Right kidney (tissue), 1 donor: ENCODE measurements at regions not wholly inside any gene's neighbourhood (a gene's known extent, or its start where the extent isn't known, plus 50 kb on each side); places are given as distances from the start of the nearest gene placed in this dataset.
"Not testable (repeated sequence)": the region's sequence is repeated elsewhere in the genome, so short reads cannot be mapped to it uniquely, and the experiment has no call there.

Source experiments
- DNase-seq: peaks from one replicate; pipeline ENCODE4 v3.0.0-alpha.2; 2016

DNA sequence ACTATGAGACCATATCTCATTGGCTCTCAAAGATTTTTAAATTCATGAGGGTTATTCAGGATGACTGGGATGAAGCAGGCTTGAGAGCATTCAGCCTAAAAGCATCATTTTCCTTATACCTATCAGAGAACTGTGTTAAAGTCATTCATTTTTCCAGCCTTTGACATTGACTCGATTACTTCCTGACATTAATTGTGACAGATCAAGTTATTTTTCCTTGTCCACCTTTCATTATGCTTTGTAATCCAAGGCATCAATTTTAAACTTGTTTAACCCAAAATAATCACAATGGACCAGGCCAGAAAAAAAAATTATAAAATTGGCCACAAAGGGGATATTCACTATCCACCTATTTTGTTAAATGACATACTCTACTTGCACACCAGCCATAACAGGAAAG is 1606.8 kb upstream of the PIK3C3 start:
- no peak for DNase-seq

- DNase-seq: no peak
Measured at GRCh38 chr18:40347261-40347660, 1607.8 kb upstream of the PIK3C3 start.

DNA sequence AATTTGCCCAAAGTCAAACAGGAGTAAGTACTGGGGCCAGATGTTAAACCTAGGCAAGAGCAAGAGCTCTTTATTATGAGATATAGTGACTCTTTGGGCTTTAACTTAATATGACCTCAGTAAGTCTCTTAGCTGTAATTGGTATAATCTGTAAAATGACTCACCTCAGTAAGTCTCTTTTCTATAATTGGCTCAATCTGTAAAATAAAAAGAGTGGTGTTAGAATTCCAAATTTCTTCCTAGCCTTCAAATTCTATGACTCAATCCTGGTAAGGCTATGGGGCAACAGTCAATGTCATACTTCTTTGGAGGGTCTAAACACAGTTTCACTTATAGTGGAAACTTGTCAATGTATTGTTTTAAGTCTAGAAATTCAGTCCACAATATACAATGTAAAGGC is 1608.9 kb upstream of the PIK3C3 start:
- DNase-seq: no peak

DNA sequence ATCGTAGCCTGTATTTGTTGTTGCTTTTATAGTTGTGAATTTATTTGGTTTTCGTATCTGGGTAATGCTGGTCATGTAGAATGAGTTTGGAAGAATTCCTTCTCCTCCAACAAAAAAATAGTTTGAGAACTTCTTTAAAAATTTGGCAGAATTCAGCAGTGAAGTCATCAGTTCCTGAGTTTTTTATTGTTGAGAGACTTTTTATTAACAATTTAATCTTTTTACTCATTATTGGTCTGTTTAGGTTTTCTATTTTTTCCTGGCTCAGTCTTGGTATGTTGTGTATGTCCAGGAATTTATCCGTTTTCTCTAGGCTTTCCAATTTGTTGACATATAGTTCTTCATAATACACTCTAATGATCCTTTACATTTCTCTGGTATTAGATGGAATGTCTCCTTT is 1613.3 kb upstream of the PIK3C3 start:
- DNase-seq: no peak

DNA sequence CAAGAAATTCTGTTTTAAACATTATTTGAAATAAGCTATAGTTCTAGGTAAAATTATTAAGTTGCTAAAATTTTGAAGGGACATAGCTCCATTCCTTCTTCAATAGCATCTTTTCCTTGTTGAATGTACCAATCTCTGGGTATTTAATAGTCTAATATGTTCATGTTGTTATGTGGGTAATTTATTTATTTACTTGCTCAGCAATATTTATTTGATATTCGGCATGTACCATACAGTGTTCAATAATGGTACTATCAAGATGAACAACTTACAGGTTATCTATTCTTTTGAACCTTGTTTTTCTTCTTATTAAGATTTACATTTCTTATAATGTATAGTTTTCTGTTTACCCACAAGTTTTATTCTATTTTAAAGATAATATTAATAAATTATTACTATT is 1616.8 kb upstream of the PIK3C3 start:
- no peak for DNase-seq

- DNase-seq: no peak
Measured at GRCh38 chr18:40326985-40327384, 1628.0 kb upstream of the PIK3C3 start.

DNA sequence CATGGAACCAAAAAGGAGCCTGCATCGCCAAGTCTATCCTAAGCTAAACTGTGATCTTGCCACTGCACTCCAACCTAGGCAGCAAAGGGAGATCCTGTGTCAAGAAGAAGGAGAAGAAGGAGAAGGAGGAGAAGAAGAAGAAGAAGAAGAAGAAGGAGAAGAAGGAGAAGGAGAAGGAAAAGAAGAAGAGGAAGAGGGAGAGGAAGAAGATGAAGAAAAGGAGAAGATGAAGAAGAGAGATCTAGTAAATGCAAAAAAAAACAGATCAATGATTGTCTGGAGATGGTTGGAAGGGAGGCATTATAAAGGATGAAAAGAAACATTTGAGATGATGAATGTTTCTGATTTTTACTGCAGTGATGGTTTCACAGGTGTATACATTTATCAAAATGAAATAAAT is 1629.0 kb upstream of the PIK3C3 start:
- no peak for DNase-seq

- no peak for DNase-seq
Measured at GRCh38 chr18:40314199-40314598, 1640.8 kb upstream of the PIK3C3 start.

DNA sequence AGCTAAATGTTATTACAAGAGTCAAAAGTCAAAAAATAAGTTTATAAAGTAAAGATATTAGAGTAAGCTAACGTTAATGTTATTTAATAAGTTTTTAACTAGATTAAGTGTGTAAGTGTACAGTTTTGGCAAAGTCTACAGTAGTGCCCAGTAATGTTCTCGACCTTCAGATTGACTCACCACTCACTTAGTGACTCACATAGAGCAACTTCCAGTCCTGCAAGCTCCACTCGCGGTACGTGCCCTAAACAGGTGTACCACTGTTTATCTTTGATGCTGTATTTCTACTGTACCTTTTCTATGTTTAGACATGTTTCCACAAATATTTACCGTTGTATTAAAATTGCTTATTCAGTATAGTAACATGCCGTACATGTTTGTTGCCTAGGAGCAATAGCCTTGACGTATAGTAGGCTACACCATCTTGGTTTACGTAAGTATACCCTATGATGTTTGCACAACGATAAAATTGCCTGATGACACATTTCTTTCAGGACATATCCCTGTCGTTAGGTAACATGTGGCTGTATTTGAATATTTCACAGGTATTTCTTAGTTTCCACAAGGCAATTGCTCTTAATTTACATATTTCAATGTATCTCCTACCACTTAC is 1641.9 kb upstream of the PIK3C3 start:
- no peak for DNase-seq

DNA sequence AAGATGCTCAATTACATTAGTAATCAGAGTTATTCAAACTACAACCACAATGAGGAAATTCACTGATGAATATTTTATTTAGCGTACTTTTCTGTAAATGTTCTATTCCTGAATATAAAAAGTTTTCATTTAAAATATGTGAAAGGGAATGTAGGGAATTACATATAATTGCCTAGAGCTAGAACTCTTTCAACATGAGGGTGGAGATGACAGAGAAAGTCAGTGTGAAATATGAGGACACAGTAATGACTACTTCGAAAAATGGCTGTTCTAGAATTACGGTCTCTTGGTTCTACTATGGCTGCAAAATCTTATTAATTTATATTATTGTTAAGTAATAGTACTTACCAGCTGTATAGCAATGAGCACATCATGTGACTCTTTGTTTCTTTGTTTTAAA is 1647.4 kb upstream of the PIK3C3 start:
- DNase-seq: no peak

DNA sequence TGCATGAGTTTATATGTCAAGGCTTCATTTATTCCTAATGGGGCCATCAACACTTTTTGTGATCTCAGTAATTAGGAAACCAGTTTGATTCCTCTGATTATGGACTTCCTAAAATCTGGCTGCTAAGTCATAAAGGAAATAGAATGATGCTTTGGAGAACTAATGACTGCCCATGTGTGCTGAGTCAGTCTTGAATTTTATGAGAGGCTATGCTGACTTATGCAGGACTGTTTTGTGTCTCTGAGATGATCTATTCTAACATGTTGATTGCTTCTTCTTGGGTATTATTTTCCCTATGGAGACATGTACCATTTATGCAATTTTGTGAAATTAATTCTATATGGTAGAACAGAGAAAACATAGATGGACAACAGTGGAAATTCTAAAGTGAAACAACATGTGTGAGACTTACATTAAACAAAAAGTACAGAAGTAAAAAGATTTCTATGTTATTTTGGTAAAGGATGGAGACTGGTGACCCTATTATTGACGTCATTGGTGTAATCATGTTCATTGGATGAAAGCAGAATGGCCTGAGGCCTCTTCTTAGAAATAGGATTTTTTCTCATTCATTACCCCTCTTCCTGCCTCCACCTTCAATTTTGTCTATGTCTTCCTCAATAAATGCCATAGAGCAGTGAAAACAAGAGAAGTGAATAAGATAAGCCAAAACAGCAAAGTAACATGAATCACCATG is 1658.2 kb upstream of the PIK3C3 start:
- DNase-seq: no peak

- DNase-seq: no peak
Measured at GRCh38 chr18:40292985-40293710, 1661.9 kb upstream of the PIK3C3 start.

DNA sequence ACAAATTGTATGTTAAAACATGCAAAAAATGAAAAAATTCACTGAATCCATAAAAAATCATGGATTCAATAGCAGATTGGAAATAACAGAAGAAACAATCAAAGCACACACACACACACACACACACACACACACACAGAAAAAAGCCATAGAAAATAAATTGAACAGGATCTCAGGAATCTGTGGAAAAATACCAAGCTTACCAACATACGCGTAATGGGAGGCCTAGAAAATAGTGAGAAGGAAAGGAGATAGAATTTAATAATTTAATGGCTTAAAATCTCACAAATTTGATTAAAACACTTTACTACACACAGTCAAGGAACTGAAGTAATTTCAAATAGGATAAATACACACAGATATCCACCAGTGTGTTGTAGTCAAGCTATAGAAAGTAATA is 1671.5 kb upstream of the PIK3C3 start:
- no peak for DNase-seq

DNA sequence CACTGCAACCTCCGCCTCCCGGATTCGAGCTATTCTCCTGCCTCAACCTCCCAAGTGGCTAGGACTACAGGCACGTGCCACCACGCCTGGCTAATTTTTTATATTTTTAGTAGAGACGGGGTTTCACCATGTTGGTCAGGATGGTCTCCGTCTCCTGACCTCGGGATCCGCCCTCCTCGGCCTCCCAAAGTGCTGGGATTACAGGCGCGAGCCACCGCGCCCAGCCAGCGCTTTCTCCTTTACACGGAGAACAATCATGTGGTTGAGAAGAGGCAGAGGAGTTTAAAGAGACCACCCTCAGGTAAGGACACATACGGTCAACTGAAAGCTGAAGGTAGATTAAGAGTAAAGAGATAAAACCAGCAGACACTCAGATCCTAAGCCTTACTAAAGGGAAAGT is 1673.7 kb upstream of the PIK3C3 start:
- DNase-seq: not testable (repeated sequence)

GRCh38 chr18:40274618-40275196 is 1680.3 kb upstream of the PIK3C3 start:
- DNase-seq: no peak

DNA sequence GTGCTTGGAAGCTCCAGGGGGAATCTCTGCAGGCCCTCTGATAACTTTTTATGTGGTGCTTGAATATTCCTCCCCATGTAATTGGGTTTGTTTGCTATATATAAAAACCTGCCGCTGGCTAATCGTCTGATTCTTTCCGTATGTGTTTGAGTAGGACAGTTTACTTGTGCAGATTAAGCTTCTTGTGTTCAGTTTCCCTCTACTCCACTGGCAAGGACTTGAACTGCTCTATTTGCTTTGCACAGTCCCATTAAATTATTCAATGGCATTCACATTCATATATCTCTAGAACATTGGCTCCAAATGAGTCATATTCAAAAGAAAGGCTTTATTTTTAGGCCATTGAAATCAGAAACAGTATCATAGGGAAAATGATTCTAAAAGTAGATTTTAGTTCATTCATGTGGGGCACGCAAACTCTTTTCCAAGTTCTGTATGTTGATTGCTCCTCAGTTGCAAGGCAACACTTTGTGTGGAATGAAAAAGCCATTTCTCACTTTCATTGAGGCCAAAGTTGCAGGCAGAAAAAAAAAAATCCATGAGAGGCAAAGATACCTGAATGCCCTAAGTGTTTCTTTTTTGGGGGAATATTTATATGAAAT is 1682.3 kb upstream of the PIK3C3 start:
- no peak for DNase-seq

GRCh38 chr18:40259115-40259835 is 1695.8 kb upstream of the PIK3C3 start:
- no peak for DNase-seq

- DNase-seq: no peak
Measured at GRCh38 chr18:40258311-40258710, 1696.7 kb upstream of the PIK3C3 start.

GRCh38 chr18:40250236-40250635 is 1704.8 kb upstream of the PIK3C3 start:
- no peak for DNase-seq

DNA sequence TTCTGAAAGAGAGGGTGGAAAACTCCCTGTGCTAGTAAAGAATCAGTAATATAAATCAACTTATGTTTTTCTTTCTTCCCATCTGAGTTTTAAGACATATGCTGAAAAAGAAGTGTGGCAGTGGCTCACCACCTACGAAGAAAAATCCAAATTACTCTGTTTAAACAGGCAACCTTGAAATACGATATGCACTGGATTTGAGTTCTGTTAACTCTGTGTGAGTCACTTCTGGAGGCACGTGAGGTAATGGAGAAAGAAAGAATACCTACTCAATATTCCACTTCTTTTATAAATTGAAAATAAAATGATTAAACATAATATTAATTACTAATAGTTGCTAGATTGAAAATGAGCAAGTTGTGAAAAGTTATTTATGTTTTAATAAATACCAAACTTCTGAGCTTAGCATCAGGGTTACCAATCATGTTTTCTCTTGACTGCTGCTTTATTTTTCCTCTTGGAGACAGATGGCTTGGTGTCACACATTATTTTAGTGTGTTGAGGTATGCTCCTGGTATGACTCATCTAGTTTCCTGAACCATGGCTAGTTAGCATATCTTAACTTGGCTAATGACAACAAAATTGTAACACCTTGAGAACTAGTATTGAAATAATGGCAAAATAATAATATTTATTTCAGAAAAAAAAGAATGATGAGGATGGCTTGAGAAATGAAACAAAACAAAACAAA is 1705.5 kb upstream of the PIK3C3 start:
- DNase-seq: no peak

GRCh38 chr18:40245612-40246011 is 1709.4 kb upstream of the PIK3C3 start:
- not testable (repeated sequence) for DNase-seq

- DNase-seq: no peak
Measured at GRCh38 chr18:40243607-40244006, 1711.4 kb upstream of the PIK3C3 start.
